CD4-positive, alpha-beta T cell (primary cell): ENCODE measurements at regions not wholly inside any gene's neighbourhood (a gene's known extent, or its start where the extent isn't known, plus 50 kb on each side); places are given as distances from the start of the nearest gene placed in this dataset.

Source experiments
- ATAC-seq: fragments of 200-7000 bp; cut with Tn5 transposase; one replicate; pipeline ENCODE4 v1.10.0; 2022; ENCODE audit warnings: mild to moderate bottlenecking; ENCODE audit not compliant: poor library complexity
- CTCF ChIA-PET: fragments of 350-600 bp; sonication (Branson Sonifier 250); formaldehyde crosslinking; loops from one replicate; lab custom pipeline; 2021; ENCODE audit warnings: antibody characterized with exemption, inconsistent platforms; lab: Charles Lee
- POLR2A ChIA-PET: fragments of 350-600 bp; sonication (Branson Sonifier 250); formaldehyde crosslinking; loops from one replicate; lab custom pipeline; 2021; ENCODE audit warnings: antibody characterized with exemption, inconsistent platforms; lab: Charles Lee
- DNase-seq, 14 experiments: peaks; one replicate each; pipeline ENCODE4 v3.0.0-alpha.2; 2013 to 2020; ENCODE audit warnings: mixed read lengths in 2 of 14
- H3K27ac ChIP-seq, 2 donors: one replicate each; pipeline versions ENCODE4 v1.5.1 to v1.7.0; 2013; ENCODE audit warnings: low read length in 2 of 2, low read depth in 1 of 2, mild to moderate bottlenecking in 1 of 2
- H3K27me3 ChIP-seq, 2 experiments: 1 replicate in 1 of 2; 2 replicates in 1 of 2; pipeline versions ENCODE4 v1.6.1 to v1.7.0; 2013; ENCODE audit warnings: low read length in 2 of 2, control low read depth in 1 of 2, mild to moderate bottlenecking in 1 of 2, moderate library complexity in 1 of 2; ENCODE audit not compliant: insufficient read depth in 2 of 2, control insufficient read depth in 1 of 2
- H3K36me3 ChIP-seq: one replicate; pipeline ENCODE4 v1.6.1; 2013; ENCODE audit warnings: low read length, control low read depth; ENCODE audit not compliant: insufficient read depth
- H3K4me1 ChIP-seq: one replicate; pipeline ENCODE4 v1.6.1; 2013; ENCODE audit warnings: low read length, control low read depth; ENCODE audit not compliant: insufficient read depth
- H3K4me3 ChIP-seq: one replicate; pipeline ENCODE4 v1.5.1; 2013; ENCODE audit warnings: mild to moderate bottlenecking, low read length, moderate library complexity
- H3K9me3 ChIP-seq, 2 experiments: 1 replicate in 1 of 2; 2 replicates in 1 of 2; pipeline versions ENCODE4 v1.6.1 to v1.7.0; 2013; ENCODE audit warnings: low read length in 2 of 2, mild to moderate bottlenecking in 2 of 2, control low read depth in 1 of 2, moderate library complexity in 1 of 2; ENCODE audit not compliant: control insufficient read depth in 1 of 2, insufficient read depth in 1 of 2
- H3K27ac Mint-ChIP-seq: one replicate; pipeline ENCODE4 v1.8.0; 2020; ENCODE audit warnings: mixed read lengths
- H3K27me3 Mint-ChIP-seq: one replicate; pipeline ENCODE4 v1.8.0; 2021; ENCODE audit warnings: mixed read lengths
- H3K36me3 Mint-ChIP-seq: one replicate; pipeline ENCODE4 v1.8.0; 2021; ENCODE audit warnings: low read depth, mixed read lengths
- H3K4me1 Mint-ChIP-seq: one replicate; pipeline ENCODE4 v1.8.0; 2021; ENCODE audit warnings: low read depth, mixed read lengths
- H3K4me3 Mint-ChIP-seq: one replicate; pipeline ENCODE4 v1.8.0; 2020; ENCODE audit warnings: mild to moderate bottlenecking, mixed read lengths
- H3K9me3 Mint-ChIP-seq: one replicate; pipeline ENCODE4 v1.8.0; 2020; ENCODE audit warnings: mixed read lengths
- intact Hi-C, 2 experiments: fragments of 100-400 bp; cut with DNase I in 1 of 2; cut with micrococcal nuclease in 1 of 2; formaldehyde crosslinking; loops; one replicate each; pipeline versions ENCODE4 v1.15.1 to v1.9.0; 2023 to 2025; cut with DNase I, micrococcal nuclease
- TF ChIP-seq, protein P1 (sequence below): fragments of 200-600 bp; IDR thresholded peaks from one replicate; pipeline ENCODE4 v1.8.0; 2022; ENCODE audit warnings: antibody characterized with exemption, mild to moderate bottlenecking

DNA sequence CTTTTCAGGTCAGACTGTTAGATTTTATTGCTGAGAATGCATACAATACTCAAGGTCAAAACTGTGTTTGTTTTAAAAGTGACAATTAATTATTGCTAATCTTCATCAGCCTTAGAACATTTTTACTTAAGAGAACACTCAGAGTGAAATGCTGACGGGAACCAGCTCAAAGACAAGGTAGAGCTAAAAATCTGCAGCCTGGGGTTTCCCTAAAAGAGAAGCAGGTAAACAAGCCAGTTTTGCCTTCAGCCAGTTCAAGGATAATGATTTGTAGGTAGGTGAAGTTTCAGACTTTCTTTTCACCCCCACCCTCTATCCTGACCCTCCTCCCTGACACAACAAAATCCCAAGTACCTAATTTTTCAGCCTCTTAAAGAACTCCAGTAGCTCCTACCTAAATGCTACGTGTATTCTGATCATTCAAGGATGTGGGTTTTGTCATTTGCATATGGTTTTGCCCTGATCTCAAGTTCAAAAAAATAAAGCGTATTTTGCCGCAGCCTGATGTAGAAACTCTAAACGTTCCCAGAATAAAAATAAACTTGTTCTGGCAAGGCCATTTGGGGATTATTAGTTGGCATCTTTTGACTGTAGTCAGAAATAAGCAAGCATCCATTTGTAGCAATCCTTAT is 407.2 kb downstream of the EFNA5 start:
- TF ChIP-seq, protein P1, sequence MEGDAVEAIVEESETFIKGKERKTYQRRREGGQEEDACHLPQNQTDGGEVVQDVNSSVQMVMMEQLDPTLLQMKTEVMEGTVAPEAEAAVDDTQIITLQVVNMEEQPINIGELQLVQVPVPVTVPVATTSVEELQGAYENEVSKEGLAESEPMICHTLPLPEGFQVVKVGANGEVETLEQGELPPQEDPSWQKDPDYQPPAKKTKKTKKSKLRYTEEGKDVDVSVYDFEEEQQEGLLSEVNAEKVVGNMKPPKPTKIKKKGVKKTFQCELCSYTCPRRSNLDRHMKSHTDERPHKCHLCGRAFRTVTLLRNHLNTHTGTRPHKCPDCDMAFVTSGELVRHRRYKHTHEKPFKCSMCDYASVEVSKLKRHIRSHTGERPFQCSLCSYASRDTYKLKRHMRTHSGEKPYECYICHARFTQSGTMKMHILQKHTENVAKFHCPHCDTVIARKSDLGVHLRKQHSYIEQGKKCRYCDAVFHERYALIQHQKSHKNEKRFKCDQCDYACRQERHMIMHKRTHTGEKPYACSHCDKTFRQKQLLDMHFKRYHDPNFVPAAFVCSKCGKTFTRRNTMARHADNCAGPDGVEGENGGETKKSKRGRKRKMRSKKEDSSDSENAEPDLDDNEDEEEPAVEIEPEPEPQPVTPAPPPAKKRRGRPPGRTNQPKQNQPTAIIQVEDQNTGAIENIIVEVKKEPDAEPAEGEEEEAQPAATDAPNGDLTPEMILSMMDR: no peak
- H3K4me3 ChIP-seq: no peak overlapping the region
- Mint-ChIP-seq H3K27me3 (no peaks in the 10 kb centered on the region), H3K27ac (no peak overlapping the region), H3K4me1 (peaks cover 9% of the 10 kb centered on the region), H3K36me3 (no peaks in the 10 kb centered on the region), H3K4me3 (peak overlapping the region; percentile 9), H3K9me3 (peaks cover 3% of the 10 kb centered on the region)
- ChIA-PET POLR2A (interaction anchor here (0.5 kb wide), 1 partner anchor 1119 kb away, joined by 3 read pairs; the partner anchor contains the start of gene FBXL17), CTCF (no interaction called here)
- ATAC-seq (peak; percentile 68), DNase-seq (peak in 2 of 14 experiments; percentile 60 to 72)
- no peak overlapping the region for H3K27ac ChIP-seq
- no peaks in the 10 kb centered on the region for H3K4me1 ChIP-seq
- H3K9me3 ChIP-seq: peaks cover 0 to 3% of the 10 kb centered on the region in 2 experiments
- H3K27me3 ChIP-seq: no peaks in the 10 kb centered on the region
- no peaks in the 10 kb centered on the region for H3K36me3 ChIP-seq
- intact Hi-C loops: no loop called here

DNA sequence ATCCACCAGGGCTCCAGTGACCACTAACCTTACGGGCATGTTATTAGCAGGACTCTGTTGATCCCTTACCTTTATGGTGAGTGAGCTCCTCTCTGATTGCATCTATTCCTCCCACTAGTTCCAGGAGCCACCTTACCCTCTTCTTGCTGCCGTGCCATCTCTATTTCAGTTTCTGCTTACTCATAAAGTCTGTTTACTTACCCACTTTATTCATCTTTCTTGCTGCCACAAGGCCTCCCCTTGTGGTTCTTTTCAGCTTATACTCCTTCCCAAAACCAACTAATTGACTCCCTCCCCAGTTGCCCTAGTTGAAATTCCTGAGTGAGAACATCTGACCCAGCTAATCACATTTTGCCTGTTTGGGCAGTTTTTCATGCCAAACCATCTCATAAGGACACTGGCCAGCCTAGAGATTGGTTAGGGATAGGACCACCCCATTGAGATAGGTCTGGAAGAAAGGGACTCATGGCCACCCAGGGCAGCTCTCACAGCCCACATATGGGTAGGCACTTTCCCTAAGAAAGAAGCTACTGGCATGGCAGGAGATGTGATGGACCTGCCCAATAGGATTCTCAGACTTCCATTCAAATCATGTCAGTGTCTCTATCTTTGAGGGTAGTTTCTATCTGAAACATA is 412.7 kb downstream of the EFNA5 start:
- intact Hi-C loops: no loop called here
- ATAC-seq: no peak
- no peaks in the 10 kb centered on the region for H3K36me3 Mint-ChIP-seq

DNA sequence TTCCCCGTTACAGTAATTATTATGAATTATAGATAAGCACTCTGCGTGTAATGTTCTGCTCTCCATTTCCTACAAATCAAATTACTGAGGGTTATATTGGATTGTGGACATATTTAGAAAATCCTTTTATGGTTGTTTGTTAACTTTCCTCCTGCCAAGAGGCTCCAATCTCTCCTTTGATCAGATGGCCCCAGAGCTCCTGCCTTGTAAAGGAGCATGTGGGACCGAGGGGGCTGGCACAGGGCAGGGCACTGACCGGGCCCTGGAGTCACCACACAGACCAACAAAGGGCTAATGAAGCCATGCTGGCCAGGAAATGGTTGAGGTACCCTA is 415.9 kb downstream of the EFNA5 start:
- no peak overlapping the region for H3K27ac ChIP-seq
- POLR2A ChIA-PET: no interaction called here

More for the DNA sequence above, 412.7 kb downstream of the EFNA5 start:
- no peaks in the 10 kb centered on the region for H3K27me3 Mint-ChIP-seq
- H3K27ac Mint-ChIP-seq: no peak overlapping the region
- Histone ChIP-seq H3K9me3 (peaks cover 0 to 6% of the 10 kb centered on the region in 2 experiments), H3K4me1 (no peaks in the 10 kb centered on the region), H3K27me3 (no peaks in the 10 kb centered on the region), H3K27ac (no peak overlapping the region), H3K4me3 (no peak overlapping the region), H3K36me3 (no peaks in the 10 kb centered on the region)
- DNase-seq: no peak
- POLR2A ChIA-PET: no interaction called here
- H3K9me3 Mint-ChIP-seq: peaks cover 3% of the 10 kb centered on the region
- CTCF ChIA-PET: no interaction called here
- H3K4me3 Mint-ChIP-seq: no peak overlapping the region
- no peaks in the 10 kb centered on the region for H3K4me1 Mint-ChIP-seq
- TF ChIP-seq, protein P1: no peak

More for the DNA sequence above, 415.9 kb downstream of the EFNA5 start:
- Mint-ChIP-seq H3K9me3 (peaks cover 3% of the 10 kb centered on the region), H3K27ac (no peak overlapping the region), H3K4me1 (no peaks in the 10 kb centered on the region), H3K27me3 (no peaks in the 10 kb centered on the region), H3K36me3 (no peaks in the 10 kb centered on the region), H3K4me3 (no peak overlapping the region)
- intact Hi-C loops: no loop called here
- CTCF ChIA-PET: no interaction called here
- no peak for ATAC-seq
- H3K4me3 ChIP-seq: no peak overlapping the region
- H3K27me3 ChIP-seq: no peaks in the 10 kb centered on the region
- H3K9me3 ChIP-seq: peaks cover 0 to 3% of the 10 kb centered on the region in 2 experiments
- DNase-seq: no peak
- TF ChIP-seq, protein P1: no peak
- H3K4me1 ChIP-seq: no peaks in the 10 kb centered on the region
- no peaks in the 10 kb centered on the region for H3K36me3 ChIP-seq
